AG04449 (cell line): ENCODE measurements at regions not wholly inside any gene's neighbourhood (a gene's known extent, or its start where the extent isn't known, plus 50 kb on each side); places are given as distances from the start of the nearest gene placed in this dataset.

Experiments used
- CTCF ChIA-PET: fragments of 350-600 bp; formaldehyde crosslinking; extraction: SDS; loops from one replicate; lab custom pipeline; 2021; ENCODE audit warnings: antibody characterized with exemption; lab: Yijun Ruan, JAX
- POLR2A ChIA-PET: fragments of 400-600, 350-600 bp; formaldehyde crosslinking; extraction: SDS; loops from one replicate; lab custom pipeline; 2020; ENCODE audit warnings: antibody characterized with exemption, inconsistent platforms; lab: Yijun Ruan, JAX
- DNase-seq: peaks from one replicate; pipeline ENCODE4 v3.0.0-alpha.2; 2010; ENCODE audit warnings: low read depth, low spot score
- H3K4me3 ChIP-seq: 2 replicates; pipeline ENCODE4 v1.5.1; 2011; ENCODE audit warnings: low read depth, mild to moderate bottlenecking, control low read depth, low read length
- TF ChIP-seq, protein P1 (sequence below): IDR thresholded peaks from one replicate; pipeline ENCODE4 v1.5.1; 2011; ENCODE audit warnings: mild to moderate bottlenecking, moderate library complexity, low read length, control low read depth, inconsistent platforms; ENCODE audit not compliant: insufficient read depth; ENCODE audit errors: missing control alignments

DNA sequence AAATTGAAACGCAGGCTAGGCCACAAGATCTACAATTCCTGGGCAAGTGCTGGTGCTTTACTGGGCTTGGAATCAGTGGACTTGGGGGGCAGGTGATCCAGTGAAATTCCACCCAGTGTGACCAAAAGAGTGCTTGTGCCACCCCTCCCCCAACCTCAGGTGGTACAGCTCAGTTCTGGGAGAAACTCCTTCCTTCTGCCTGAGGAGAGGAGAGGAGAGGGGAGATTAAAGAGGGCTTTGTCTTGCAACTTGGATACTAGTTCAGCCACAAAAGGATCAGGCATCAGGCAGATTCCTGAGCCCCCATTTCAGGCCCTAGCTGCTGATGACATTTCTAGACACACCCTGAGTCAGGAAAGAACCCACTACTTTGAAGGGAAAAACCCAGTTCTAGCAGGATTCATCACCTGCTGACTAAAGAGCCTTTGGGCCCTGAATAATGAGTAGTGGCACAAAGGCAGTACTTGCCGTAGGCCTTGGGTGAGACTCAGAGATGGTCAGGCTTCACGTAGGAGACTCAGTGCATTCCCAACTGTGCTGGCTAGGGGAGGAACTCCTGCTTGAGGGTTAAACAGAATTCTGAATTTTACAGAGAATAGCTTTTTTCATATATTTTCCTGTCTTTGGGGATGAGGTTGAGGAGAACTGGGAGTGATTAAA, 446.7 kb downstream of the BMP2 start:
- no peak for DNase-seq
- POLR2A ChIA-PET, result no interaction called here
- TF ChIP-seq, protein P1, sequence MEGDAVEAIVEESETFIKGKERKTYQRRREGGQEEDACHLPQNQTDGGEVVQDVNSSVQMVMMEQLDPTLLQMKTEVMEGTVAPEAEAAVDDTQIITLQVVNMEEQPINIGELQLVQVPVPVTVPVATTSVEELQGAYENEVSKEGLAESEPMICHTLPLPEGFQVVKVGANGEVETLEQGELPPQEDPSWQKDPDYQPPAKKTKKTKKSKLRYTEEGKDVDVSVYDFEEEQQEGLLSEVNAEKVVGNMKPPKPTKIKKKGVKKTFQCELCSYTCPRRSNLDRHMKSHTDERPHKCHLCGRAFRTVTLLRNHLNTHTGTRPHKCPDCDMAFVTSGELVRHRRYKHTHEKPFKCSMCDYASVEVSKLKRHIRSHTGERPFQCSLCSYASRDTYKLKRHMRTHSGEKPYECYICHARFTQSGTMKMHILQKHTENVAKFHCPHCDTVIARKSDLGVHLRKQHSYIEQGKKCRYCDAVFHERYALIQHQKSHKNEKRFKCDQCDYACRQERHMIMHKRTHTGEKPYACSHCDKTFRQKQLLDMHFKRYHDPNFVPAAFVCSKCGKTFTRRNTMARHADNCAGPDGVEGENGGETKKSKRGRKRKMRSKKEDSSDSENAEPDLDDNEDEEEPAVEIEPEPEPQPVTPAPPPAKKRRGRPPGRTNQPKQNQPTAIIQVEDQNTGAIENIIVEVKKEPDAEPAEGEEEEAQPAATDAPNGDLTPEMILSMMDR, result no peak
- CTCF ChIA-PET, result interaction anchor here (1.1 kb wide), 1 partner anchor 72 kb away, joined by 3 read pairs; no protein-coding TSS in a partner anchor
- H3K4me3 ChIP-seq, result no peak overlapping the region

DNA sequence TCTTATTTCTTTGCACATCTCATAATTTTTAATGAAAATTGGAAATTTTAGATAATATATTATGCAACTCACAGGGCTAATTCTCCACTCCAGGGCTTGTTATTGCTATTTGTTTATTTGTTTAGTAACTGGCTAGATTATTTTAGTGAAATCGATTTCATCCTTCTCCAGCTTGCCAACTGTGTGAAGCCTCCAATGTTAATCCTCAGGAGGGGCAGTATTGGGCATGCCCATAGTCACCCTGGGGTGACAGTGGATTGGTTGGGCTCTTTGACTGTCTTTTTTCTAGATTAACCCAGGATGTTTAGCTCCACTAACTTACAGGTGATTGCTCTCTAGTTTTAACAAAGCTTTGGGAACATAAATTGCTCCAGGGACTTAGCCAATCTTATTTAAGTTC, 450.1 kb downstream of the BMP2 start:
- no peak overlapping the region for H3K4me3 ChIP-seq
- DNase-seq, result no peak
- POLR2A ChIA-PET, result no interaction called here
- CTCF ChIA-PET, result no interaction called here
- TF ChIP-seq, protein P1, result no peak

DNA sequence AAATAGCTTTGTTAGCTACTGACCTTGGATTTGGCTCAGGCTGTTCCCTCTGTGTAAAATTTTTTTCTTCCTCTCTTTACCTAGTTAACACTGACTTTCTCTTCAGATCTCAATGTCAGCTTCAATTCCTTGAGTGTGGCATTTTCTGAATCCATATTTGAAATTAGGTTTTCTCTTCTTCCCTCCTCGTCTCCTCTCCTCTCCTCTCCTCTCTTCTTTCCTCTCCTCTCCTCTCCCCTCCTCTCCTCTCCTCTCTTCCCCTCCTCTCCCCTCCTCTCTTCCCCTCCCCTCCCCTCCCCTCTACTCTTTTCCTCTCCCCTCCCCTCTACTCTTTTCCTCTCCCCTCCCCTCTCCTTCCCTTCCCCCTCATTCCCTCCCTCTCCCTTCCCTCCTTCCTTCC, 453.3 kb downstream of the BMP2 start:
- CTCF ChIA-PET, result no interaction called here
- no peak overlapping the region for H3K4me3 ChIP-seq
- POLR2A ChIA-PET, result no interaction called here
- DNase-seq, result no peak
- TF ChIP-seq, protein P1, result no peak

DNA sequence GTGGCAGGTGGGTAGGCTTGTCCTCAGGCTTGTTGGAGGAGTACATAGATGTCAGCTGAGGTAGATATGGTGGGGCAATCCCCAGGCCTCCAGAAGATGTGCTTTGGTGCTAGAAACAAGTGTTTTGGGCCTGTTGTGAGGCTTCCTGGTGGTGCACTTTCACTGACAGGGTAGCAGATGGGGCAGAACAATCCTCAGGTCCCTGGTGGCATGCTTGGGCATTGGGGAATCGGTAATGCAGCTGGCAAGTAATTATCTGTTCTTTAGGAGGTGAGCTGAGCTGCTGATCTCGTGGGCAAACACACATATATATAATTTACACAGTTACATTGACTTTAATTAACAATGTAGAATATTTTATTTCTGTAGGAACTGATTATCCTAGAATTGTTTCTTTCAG, 458.7 kb downstream of the BMP2 start:
- TF ChIP-seq, protein P1, result no peak
- DNase-seq, result no peak
- POLR2A ChIA-PET, result no interaction called here
- H3K4me3 ChIP-seq, result no peak overlapping the region
- CTCF ChIA-PET, result no interaction called here

DNA sequence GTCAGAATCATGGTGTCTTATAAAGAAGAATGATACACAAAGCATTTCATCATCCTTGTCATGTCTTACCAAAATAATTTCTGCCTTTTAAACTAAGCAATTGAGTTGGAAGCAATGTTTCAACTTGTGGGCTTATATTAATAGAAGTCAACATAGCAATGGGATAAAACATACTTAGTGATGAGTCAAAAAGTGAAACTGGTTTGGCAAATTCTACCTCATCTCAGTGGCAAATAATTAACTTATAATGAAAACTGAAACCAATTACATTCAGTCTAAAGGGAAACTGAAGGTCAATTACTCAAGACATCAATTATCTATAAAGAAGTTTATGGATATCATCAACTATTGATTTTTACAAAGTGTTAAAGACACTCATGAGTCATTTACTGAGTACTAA, 463.8 kb downstream of the BMP2 start:
- TF ChIP-seq, protein P1, result no peak
- no peak overlapping the region for H3K4me3 ChIP-seq
- ChIA-PET POLR2A (no interaction called here), CTCF (no interaction called here)
- DNase-seq, result no peak

DNA sequence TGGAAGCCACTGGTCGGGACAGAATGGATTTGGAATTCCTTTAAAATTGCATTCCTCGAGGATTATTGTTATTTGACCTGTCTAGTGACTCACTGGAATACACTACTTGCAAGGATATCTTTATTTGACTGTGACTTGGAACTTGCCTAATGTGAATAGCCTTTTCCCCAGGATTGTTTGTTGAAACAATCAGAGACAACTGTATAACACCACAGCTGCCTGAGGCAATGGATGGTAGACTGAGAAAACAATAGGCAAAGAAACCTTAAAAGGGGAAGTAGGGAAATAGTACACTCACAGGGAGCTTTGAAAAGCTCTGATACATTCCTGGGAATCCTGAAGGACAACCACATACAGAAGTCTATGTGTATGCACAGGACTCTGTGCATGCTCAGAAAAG, 465.3 kb downstream of the BMP2 start:
- ChIA-PET POLR2A (no interaction called here), CTCF (no interaction called here)
- DNase-seq, result no peak
- H3K4me3 ChIP-seq, result no peak overlapping the region
- TF ChIP-seq, protein P1, result no peak
